ENCODE measurements at regions not wholly inside any gene's neighbourhood (a gene's known extent, or its start where the extent isn't known, plus 50 kb on each side); places are given as distances from the start of the nearest gene placed in this dataset.

DNA sequence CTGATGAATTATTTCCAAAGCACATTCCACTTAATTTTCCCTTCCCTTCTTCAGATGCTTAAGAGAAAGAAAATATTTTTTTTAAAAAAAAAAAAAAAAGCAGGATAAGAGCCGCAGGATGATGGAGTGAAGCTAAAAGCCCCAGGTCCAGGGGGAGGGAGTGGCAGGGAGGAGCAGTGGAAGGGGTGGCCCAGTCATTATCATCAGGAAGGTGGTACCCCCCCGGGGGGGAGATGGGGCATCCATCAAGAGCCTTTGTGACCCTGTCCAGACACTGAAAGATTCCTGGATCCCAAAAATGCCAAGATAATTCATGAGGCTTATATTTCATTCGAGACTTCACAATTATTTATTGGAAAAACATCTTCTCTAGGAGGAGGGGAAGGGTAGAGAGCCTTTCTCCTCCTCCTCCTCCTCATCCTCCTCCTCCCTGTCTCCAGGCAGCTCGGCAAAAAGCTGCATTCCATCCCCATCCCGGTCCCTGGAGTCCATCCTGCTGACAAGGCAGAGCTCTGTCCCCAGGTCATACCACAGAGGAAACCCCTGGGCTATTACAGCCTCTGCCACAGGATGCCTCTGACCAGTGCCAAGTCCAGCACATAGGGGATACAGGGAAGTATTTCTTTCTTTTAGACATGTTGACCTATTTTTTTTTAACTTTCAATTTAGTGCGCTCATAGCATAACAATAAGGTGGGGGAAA lies 125.3 kb downstream of the TWIST2 start:
- WGBS (ENCODE audit: low lambda C conversion rate, missing lambda C conversion rate) = 66% methylated on average over 6 of the region's 6 CpGs
- Histone ChIP-seq H3K36me3 (replicated peaks; ENCODE audit: insufficient read depth, low read depth) (no peaks in the 10 kb centered on the region), H3K4me3 (no peak overlapping the region), H3K27me3 (no peaks in the 10 kb centered on the region), H3K9me2 (replicated peaks; ENCODE audit: insufficient read depth) (no peaks in the 10 kb centered on the region), H3K4me1 (ENCODE audit: insufficient read depth) (no peaks in the 10 kb centered on the region), H4K20me1 (ENCODE audit: insufficient read depth, poor library complexity, severe bottlenecking) (no peaks in the 10 kb centered on the region), H3K9me3 (ENCODE audit: low read depth) (no peaks in the 10 kb centered on the region), H3K4me2 (no peak overlapping the region), H3K27ac (no peak overlapping the region), H3K79me2 (no peaks in the 10 kb centered on the region), H2AFZ (no peak overlapping the region)
- DNase-seq (ENCODE audit: low spot score) = no peak
- TF ChIP-seq, protein P1, sequence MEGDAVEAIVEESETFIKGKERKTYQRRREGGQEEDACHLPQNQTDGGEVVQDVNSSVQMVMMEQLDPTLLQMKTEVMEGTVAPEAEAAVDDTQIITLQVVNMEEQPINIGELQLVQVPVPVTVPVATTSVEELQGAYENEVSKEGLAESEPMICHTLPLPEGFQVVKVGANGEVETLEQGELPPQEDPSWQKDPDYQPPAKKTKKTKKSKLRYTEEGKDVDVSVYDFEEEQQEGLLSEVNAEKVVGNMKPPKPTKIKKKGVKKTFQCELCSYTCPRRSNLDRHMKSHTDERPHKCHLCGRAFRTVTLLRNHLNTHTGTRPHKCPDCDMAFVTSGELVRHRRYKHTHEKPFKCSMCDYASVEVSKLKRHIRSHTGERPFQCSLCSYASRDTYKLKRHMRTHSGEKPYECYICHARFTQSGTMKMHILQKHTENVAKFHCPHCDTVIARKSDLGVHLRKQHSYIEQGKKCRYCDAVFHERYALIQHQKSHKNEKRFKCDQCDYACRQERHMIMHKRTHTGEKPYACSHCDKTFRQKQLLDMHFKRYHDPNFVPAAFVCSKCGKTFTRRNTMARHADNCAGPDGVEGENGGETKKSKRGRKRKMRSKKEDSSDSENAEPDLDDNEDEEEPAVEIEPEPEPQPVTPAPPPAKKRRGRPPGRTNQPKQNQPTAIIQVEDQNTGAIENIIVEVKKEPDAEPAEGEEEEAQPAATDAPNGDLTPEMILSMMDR (IDR thresholded peaks at IDR 0.05; ENCODE audit: poor library complexity) = no peak
- TF ChIP-seq EZH2 (IDR thresholded peaks at IDR 0.05; ENCODE audit: borderline replicate concordance) (no peak), EZH2phosphoT487 (IDR thresholded peaks at IDR 0.05; ENCODE audit: low read depth, severe bottlenecking, unreplicated experiment) (no peak)

GRCh38 chr2:238974081-238974480 lies 126.2 kb downstream of the TWIST2 start:
- Histone ChIP-seq H3K79me2 (no peaks in the 10 kb centered on the region), H3K9me3 (ENCODE audit: low read depth) (no peaks in the 10 kb centered on the region), H3K27ac (no peak overlapping the region), H3K4me3 (no peak overlapping the region), H3K9me2 (replicated peaks; ENCODE audit: insufficient read depth) (no peaks in the 10 kb centered on the region), H3K27me3 (no peaks in the 10 kb centered on the region), H3K4me2 (no peak overlapping the region), H2AFZ (no peak overlapping the region), H3K4me1 (ENCODE audit: insufficient read depth) (no peaks in the 10 kb centered on the region), H3K36me3 (replicated peaks; ENCODE audit: insufficient read depth, low read depth) (no peaks in the 10 kb centered on the region), H4K20me1 (ENCODE audit: insufficient read depth, poor library complexity, severe bottlenecking) (no peaks in the 10 kb centered on the region)
- TF ChIP-seq, protein P1 (IDR thresholded peaks at IDR 0.05; ENCODE audit: poor library complexity) = no peak
- no peak for TF ChIP-seq EZH2 (IDR thresholded peaks at IDR 0.05; ENCODE audit: borderline replicate concordance)
- TF ChIP-seq EZH2phosphoT487 (IDR thresholded peaks at IDR 0.05; ENCODE audit: low read depth, severe bottlenecking, unreplicated experiment) = no peak
- WGBS (ENCODE audit: low lambda C conversion rate, missing lambda C conversion rate) = 78% methylated on average over 4 of the region's 4 CpGs
- DNase-seq (ENCODE audit: low spot score) = no peak

DNA sequence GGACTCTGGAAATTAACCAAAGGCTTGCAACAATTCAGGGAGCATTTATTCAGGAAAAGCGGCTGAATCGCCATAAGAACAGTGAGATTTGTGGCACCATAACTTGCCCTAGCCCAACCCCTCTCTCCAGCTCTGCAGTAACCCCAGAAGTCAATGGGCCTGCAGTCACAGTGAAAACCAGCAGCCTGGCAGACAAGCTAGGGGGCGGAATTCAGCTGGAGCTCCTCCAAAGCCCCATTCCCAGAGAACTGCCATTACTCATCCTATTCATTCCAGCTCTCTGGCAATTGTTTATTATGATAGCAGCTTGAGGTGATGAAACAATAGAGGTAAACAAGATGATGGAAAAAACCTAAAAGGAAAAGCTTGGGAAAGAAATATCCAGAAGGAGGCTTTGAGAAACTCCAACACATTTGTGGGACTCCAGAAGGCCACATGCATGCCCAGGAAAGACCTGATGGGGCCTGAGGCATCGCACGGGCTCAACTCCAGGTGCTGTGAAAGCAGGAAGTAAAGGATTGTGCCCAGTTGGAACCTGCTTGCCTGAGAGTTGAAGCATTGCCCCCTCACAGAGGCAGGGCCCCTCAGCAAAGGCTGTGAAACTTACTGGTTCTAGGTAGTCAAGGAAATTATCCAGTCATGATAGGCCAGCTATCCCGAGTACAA lies 126.7 kb downstream of the TWIST2 start:
- WGBS (ENCODE audit: low lambda C conversion rate, missing lambda C conversion rate) = 79% methylated on average over 6 of the region's 6 CpGs
- Histone ChIP-seq H3K27ac (no peak overlapping the region), H3K36me3 (replicated peaks; ENCODE audit: insufficient read depth, low read depth) (no peaks in the 10 kb centered on the region), H3K4me2 (no peak overlapping the region), H3K27me3 (no peaks in the 10 kb centered on the region), H3K9me2 (replicated peaks; ENCODE audit: insufficient read depth) (no peaks in the 10 kb centered on the region), H2AFZ (no peak overlapping the region), H3K4me1 (ENCODE audit: insufficient read depth) (no peaks in the 10 kb centered on the region), H3K79me2 (no peaks in the 10 kb centered on the region), H4K20me1 (ENCODE audit: insufficient read depth, poor library complexity, severe bottlenecking) (no peaks in the 10 kb centered on the region), H3K4me3 (no peak overlapping the region), H3K9me3 (ENCODE audit: low read depth) (no peaks in the 10 kb centered on the region)
- DNase-seq (ENCODE audit: low spot score) = no peak
- TF ChIP-seq, protein P1 (IDR thresholded peaks at IDR 0.05; ENCODE audit: poor library complexity) = peak; percentile 20
- TF ChIP-seq EZH2phosphoT487 (IDR thresholded peaks at IDR 0.05; ENCODE audit: low read depth, severe bottlenecking, unreplicated experiment) (no peak), EZH2 (IDR thresholded peaks at IDR 0.05; ENCODE audit: borderline replicate concordance) (no peak)

All from hepatocyte (in vitro differentiated cells).